ENCODE measurements at regions not wholly inside any gene's neighbourhood (a gene's known extent, or its start where the extent isn't known, plus 50 kb on each side); places are given as distances from the start of the nearest gene placed in this dataset.

DNA sequence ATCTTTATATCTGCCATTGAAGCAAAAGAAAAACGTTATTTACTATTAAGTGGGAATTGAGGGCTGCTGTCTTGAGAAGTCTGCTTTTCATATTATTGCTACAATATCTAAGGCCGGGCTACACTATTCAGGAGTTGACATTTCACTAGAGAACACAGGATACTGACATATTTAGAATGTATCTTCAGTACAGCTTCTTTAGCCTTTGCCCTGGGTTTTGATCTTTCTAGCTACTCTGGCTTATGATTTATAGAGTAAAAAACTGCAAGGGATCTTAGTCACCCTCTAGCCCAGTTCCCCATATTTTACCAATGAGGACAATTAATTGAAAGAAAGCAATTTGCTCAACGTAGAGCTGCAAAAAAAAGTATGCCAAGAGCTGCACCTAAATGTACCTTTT lies 307.4 kb upstream of the DPPA4 start:
- Histone ChIP-seq H3K4me1 (replicated peaks in 1 of 2; ENCODE audit: control insufficient read depth in 2 of 2, insufficient read depth in 2 of 2, low read length in 2 of 2) (no peaks in the 10 kb centered on the region), H3K36me3 (ENCODE audit: control insufficient read depth, insufficient read depth, low read length) (no peaks in the 10 kb centered on the region), H3K4me3 (no peak overlapping the region), H3K9ac (ENCODE audit: insufficient read depth in 1 of 2, low read depth in 2 of 2, low read length in 2 of 2) (no peak overlapping the region), H3K79me2 (ENCODE audit: control insufficient read depth, insufficient read depth, low read length) (no peaks in the 10 kb centered on the region), H3K9me3 (replicated peaks; ENCODE audit: control insufficient read depth, insufficient read depth, low read depth, low read length) (no peaks in the 10 kb centered on the region), H3K9me1 (ENCODE audit: control insufficient read depth, insufficient read depth, low read length) (no peaks in the 10 kb centered on the region), H2AFZ (ENCODE audit: low read depth, low read length) (no peak overlapping the region), H3K27me3 (ENCODE audit: control insufficient read depth in 2 of 2, insufficient read depth in 2 of 2, low read length in 2 of 2) (no peaks in the 10 kb centered on the region), H3K27ac (ENCODE audit: extremely low read depth, low read depth, low read length) (no peak overlapping the region), H4K20me1 (replicated peaks; ENCODE audit: control insufficient read depth, insufficient read depth, low read length) (no peaks in the 10 kb centered on the region), H3K4me2 (ENCODE audit: insufficient read depth, low read length) (no peak overlapping the region)
- POLR2A ChIA-PET = no interaction called here
- WGBS (ENCODE audit: insufficient coverage, low coverage, missing lambda C conversion rate) = 0% methylated on average over 3 of the region's 3 CpGs
- TF ChIP-seq CBX2 (IDR thresholded peaks at IDR 0.05; ENCODE audit: insufficient read depth, low read length, poor library complexity, severe bottlenecking) (no peak), NR2C1 (IDR thresholded peaks at IDR 0.05) (no peak), NR2C1 (tag; IDR thresholded peaks at IDR 0.05) (no peak), CREM (IDR thresholded peaks at IDR 0.05; ENCODE audit: low read depth) (no peak), MYNN (IDR thresholded peaks at IDR 0.05) (no peak), MYNN (CRISPR knock-in tag; IDR thresholded peaks at IDR 0.05) (no peak), ZNF766 (CRISPR knock-in tag; conservative IDR thresholded peaks at IDR 0.05) (no peak), POLR2H (tag; IDR thresholded peaks at IDR 0.05; ENCODE audit: low read depth) (no peak), RBM34 (IDR thresholded peaks at IDR 0.05; ENCODE audit: borderline replicate concordance, insufficient read depth, low read length) (no peak), TRIM24 (IDR thresholded peaks at IDR 0.05) (no peak), MECOM (CRISPR knock-in tag; IDR thresholded peaks at IDR 0.05) (no peak)
- intact Hi-C loops (cut with micrococcal nuclease) (no loop called here), in situ Hi-C loops (cut with MboI) (no loop called here)
- no TSS peak for BruUV-seq (replicated peaks)
- no peak for FAIRE-seq
- ATAC-seq = no peak
- no peak for DNase-seq (ENCODE audit: extremely low read depth in 1 of 4, low spot score in 3 of 4)
- CTCF ChIA-PET (ENCODE audit: low intra/inter-chr PET ratio) = no interaction called here

Measured in K562 (cell line).